ENCODE measurements at regions not wholly inside any gene's neighbourhood (a gene's known extent, or its start where the extent isn't known, plus 50 kb on each side); places are given as distances from the start of the nearest gene placed in this dataset.

GRCh38 chr2:23148342-23148741, 236.6 kb upstream of the KLHL29 start:
- no peak for DNase-seq (ENCODE audit: low read depth)
- Histone ChIP-seq H3K4me3 (ENCODE audit: low read length) (no peak overlapping the region), H3K27me3 (replicated peaks; ENCODE audit: control insufficient read depth, insufficient read depth, low read length) (peaks cover 11% of the 10 kb centered on the region), H3K9me3 (ENCODE audit: control insufficient read depth, low read length) (no peaks in the 10 kb centered on the region), H3K9ac (ENCODE audit: low read length) (no peak overlapping the region), H3K36me3 (ENCODE audit: control insufficient read depth, insufficient read depth, low read length, severe bottlenecking) (no peaks in the 10 kb centered on the region), H3K4me1 (ENCODE audit: control insufficient read depth, insufficient read depth, low read length) (no peaks in the 10 kb centered on the region)

GRCh38 chr2:23149777-23150176, 235.2 kb upstream of the KLHL29 start:
- H3K36me3 ChIP-seq (ENCODE audit: control insufficient read depth, insufficient read depth, low read length, severe bottlenecking) = no peaks in the 10 kb centered on the region
- H3K4me3 ChIP-seq (ENCODE audit: low read length) = no peak overlapping the region
- DNase-seq (ENCODE audit: low read depth) = no peak
- H3K27me3 ChIP-seq (replicated peaks; ENCODE audit: control insufficient read depth, insufficient read depth, low read length) = peaks cover 11% of the 10 kb centered on the region
- H3K9me3 ChIP-seq (ENCODE audit: control insufficient read depth, low read length) = no peaks in the 10 kb centered on the region
- no peak overlapping the region for H3K9ac ChIP-seq (ENCODE audit: low read length)
- no peaks in the 10 kb centered on the region for H3K4me1 ChIP-seq (ENCODE audit: control insufficient read depth, insufficient read depth, low read length)

GRCh38 chr2:23153484-23153883, 231.5 kb upstream of the KLHL29 start:
- Histone ChIP-seq H3K27me3 (replicated peaks; ENCODE audit: control insufficient read depth, insufficient read depth, low read length) (peaks cover 5% of the 10 kb centered on the region), H3K9ac (ENCODE audit: low read length) (no peak overlapping the region), H3K36me3 (ENCODE audit: control insufficient read depth, insufficient read depth, low read length, severe bottlenecking) (no peaks in the 10 kb centered on the region), H3K4me3 (ENCODE audit: low read length) (no peak overlapping the region), H3K4me1 (ENCODE audit: control insufficient read depth, insufficient read depth, low read length) (no peaks in the 10 kb centered on the region), H3K9me3 (ENCODE audit: control insufficient read depth, low read length) (no peaks in the 10 kb centered on the region)
- DNase-seq (ENCODE audit: low read depth) = no peak

GRCh38 chr2:23155022-23155421, 230.0 kb upstream of the KLHL29 start:
- Histone ChIP-seq H3K9ac (ENCODE audit: low read length) (no peak overlapping the region), H3K27me3 (replicated peaks; ENCODE audit: control insufficient read depth, insufficient read depth, low read length) (peaks cover 5% of the 10 kb centered on the region), H3K4me1 (ENCODE audit: control insufficient read depth, insufficient read depth, low read length) (no peaks in the 10 kb centered on the region), H3K9me3 (ENCODE audit: control insufficient read depth, low read length) (no peaks in the 10 kb centered on the region), H3K4me3 (ENCODE audit: low read length) (no peak overlapping the region), H3K36me3 (ENCODE audit: control insufficient read depth, insufficient read depth, low read length, severe bottlenecking) (no peaks in the 10 kb centered on the region)
- DNase-seq (ENCODE audit: low read depth) = no peak

GRCh38 chr2:23157812-23158211, 227.2 kb upstream of the KLHL29 start:
- Histone ChIP-seq H3K9ac (ENCODE audit: low read length) (no peak overlapping the region), H3K36me3 (ENCODE audit: control insufficient read depth, insufficient read depth, low read length, severe bottlenecking) (no peaks in the 10 kb centered on the region), H3K4me1 (ENCODE audit: control insufficient read depth, insufficient read depth, low read length) (no peaks in the 10 kb centered on the region), H3K4me3 (ENCODE audit: low read length) (no peak overlapping the region), H3K27me3 (replicated peaks; ENCODE audit: control insufficient read depth, insufficient read depth, low read length) (peaks cover 3% of the 10 kb centered on the region), H3K9me3 (ENCODE audit: control insufficient read depth, low read length) (no peaks in the 10 kb centered on the region)
- peak; percentile 44 for DNase-seq (ENCODE audit: low read depth)

- H3K4me3 ChIP-seq (ENCODE audit: low read length) = no peak overlapping the region
- H3K36me3 ChIP-seq (ENCODE audit: control insufficient read depth, insufficient read depth, low read length, severe bottlenecking) = no peaks in the 10 kb centered on the region
- no peaks in the 10 kb centered on the region for H3K4me1 ChIP-seq (ENCODE audit: control insufficient read depth, insufficient read depth, low read length)
- DNase-seq (ENCODE audit: low read depth) = no peak
- H3K9me3 ChIP-seq (ENCODE audit: control insufficient read depth, low read length) = no peaks in the 10 kb centered on the region
- H3K27me3 ChIP-seq (replicated peaks; ENCODE audit: control insufficient read depth, insufficient read depth, low read length) = peaks cover 3% of the 10 kb centered on the region
- H3K9ac ChIP-seq (ENCODE audit: low read length) = no peak overlapping the region
Observed at GRCh38 chr2:23158306-23158705, 226.7 kb upstream of the KLHL29 start.

- H3K9me3 ChIP-seq (ENCODE audit: control insufficient read depth, low read length) = no peaks in the 10 kb centered on the region
- DNase-seq (ENCODE audit: low read depth) = no peak
- H3K4me1 ChIP-seq (ENCODE audit: control insufficient read depth, insufficient read depth, low read length) = no peaks in the 10 kb centered on the region
- no peak overlapping the region for H3K4me3 ChIP-seq (ENCODE audit: low read length)
- no peaks in the 10 kb centered on the region for H3K36me3 ChIP-seq (ENCODE audit: control insufficient read depth, insufficient read depth, low read length, severe bottlenecking)
- H3K9ac ChIP-seq (ENCODE audit: low read length) = no peak overlapping the region
- H3K27me3 ChIP-seq (replicated peaks; ENCODE audit: control insufficient read depth, insufficient read depth, low read length) = peaks cover 3% of the 10 kb centered on the region
Observed at GRCh38 chr2:23159746-23160405, 225.1 kb upstream of the KLHL29 start.

- Histone ChIP-seq H3K36me3 (ENCODE audit: control insufficient read depth, insufficient read depth, low read length, severe bottlenecking) (no peaks in the 10 kb centered on the region), H3K4me1 (ENCODE audit: control insufficient read depth, insufficient read depth, low read length) (no peaks in the 10 kb centered on the region), H3K4me3 (ENCODE audit: low read length) (no peak overlapping the region), H3K9me3 (ENCODE audit: control insufficient read depth, low read length) (no peaks in the 10 kb centered on the region), H3K27me3 (replicated peaks; ENCODE audit: control insufficient read depth, insufficient read depth, low read length) (peaks cover 3% of the 10 kb centered on the region), H3K9ac (ENCODE audit: low read length) (no peak overlapping the region)
- no peak for DNase-seq (ENCODE audit: low read depth)
Observed at GRCh38 chr2:23164173-23164572, 220.8 kb upstream of the KLHL29 start.

GRCh38 chr2:23169896-23170295, 215.1 kb upstream of the KLHL29 start:
- DNase-seq (ENCODE audit: low read depth) = no peak
- Histone ChIP-seq H3K4me3 (ENCODE audit: low read length) (no peak overlapping the region), H3K27me3 (replicated peaks; ENCODE audit: control insufficient read depth, insufficient read depth, low read length) (no peaks in the 10 kb centered on the region), H3K4me1 (ENCODE audit: control insufficient read depth, insufficient read depth, low read length) (no peaks in the 10 kb centered on the region), H3K9ac (ENCODE audit: low read length) (no peak overlapping the region), H3K36me3 (ENCODE audit: control insufficient read depth, insufficient read depth, low read length, severe bottlenecking) (no peaks in the 10 kb centered on the region), H3K9me3 (ENCODE audit: control insufficient read depth, low read length) (peaks cover 4% of the 10 kb centered on the region)

GRCh38 chr2:23171108-23171507, 213.9 kb upstream of the KLHL29 start:
- Histone ChIP-seq H3K36me3 (ENCODE audit: control insufficient read depth, insufficient read depth, low read length, severe bottlenecking) (no peaks in the 10 kb centered on the region), H3K4me3 (ENCODE audit: low read length) (no peak overlapping the region), H3K9ac (ENCODE audit: low read length) (no peak overlapping the region), H3K4me1 (ENCODE audit: control insufficient read depth, insufficient read depth, low read length) (no peaks in the 10 kb centered on the region), H3K27me3 (replicated peaks; ENCODE audit: control insufficient read depth, insufficient read depth, low read length) (no peaks in the 10 kb centered on the region), H3K9me3 (ENCODE audit: control insufficient read depth, low read length) (peaks cover 4% of the 10 kb centered on the region)
- DNase-seq (ENCODE audit: low read depth) = no peak

GRCh38 chr2:23178396-23178795, 206.6 kb upstream of the KLHL29 start:
- H3K36me3 ChIP-seq (ENCODE audit: control insufficient read depth, insufficient read depth, low read length, severe bottlenecking) = no peaks in the 10 kb centered on the region
- no peak overlapping the region for H3K9ac ChIP-seq (ENCODE audit: low read length)
- H3K4me1 ChIP-seq (ENCODE audit: control insufficient read depth, insufficient read depth, low read length) = no peaks in the 10 kb centered on the region
- peaks cover 11% of the 10 kb centered on the region for H3K9me3 ChIP-seq (ENCODE audit: control insufficient read depth, low read length)
- DNase-seq (ENCODE audit: low read depth) = no peak
- no peak overlapping the region for H3K4me3 ChIP-seq (ENCODE audit: low read length)
- H3K27me3 ChIP-seq (replicated peaks; ENCODE audit: control insufficient read depth, insufficient read depth, low read length) = no peaks in the 10 kb centered on the region

GRCh38 chr2:23183733-23184132, 201.2 kb upstream of the KLHL29 start:
- no peak for DNase-seq (ENCODE audit: low read depth)
- no peaks in the 10 kb centered on the region for H3K4me1 ChIP-seq (ENCODE audit: control insufficient read depth, insufficient read depth, low read length)
- H3K4me3 ChIP-seq (ENCODE audit: low read length) = no peak overlapping the region
- H3K9ac ChIP-seq (ENCODE audit: low read length) = no peak overlapping the region
- H3K36me3 ChIP-seq (ENCODE audit: control insufficient read depth, insufficient read depth, low read length, severe bottlenecking) = no peaks in the 10 kb centered on the region
- peaks cover 17% of the 10 kb centered on the region for H3K9me3 ChIP-seq (ENCODE audit: control insufficient read depth, low read length)
- peaks cover 4% of the 10 kb centered on the region for H3K27me3 ChIP-seq (replicated peaks; ENCODE audit: control insufficient read depth, insufficient read depth, low read length)
